ENCODE measurements at regions not wholly inside any gene's neighbourhood (a gene's known extent, or its start where the extent isn't known, plus 50 kb on each side); places are given as distances from the start of the nearest gene placed in this dataset.

- CTCF ChIA-PET, result interaction anchor here (0.7 to 6.6 kb wide), 4 partner anchors 10 to 1833 kb away, joined by 3 to 74 read pairs (median 6); no protein-coding TSS in a partner anchor
- FAIRE-seq (no peak), DNase-seq (ENCODE audit: low read depth, low spot score) (no peak)
- dilution Hi-C loops (cut with MboI; ENCODE audit: extremely low pct_ligation_motif_present, low sequenced_read_pairs), result no loop called here
- POLR2A ChIA-PET, result no interaction called here
- Histone ChIP-seq H3K79me2 (ENCODE audit: control insufficient read depth, insufficient read depth, low read length) (no peaks in the 10 kb centered on the region), H3K9ac (replicated peaks; ENCODE audit: extremely low read depth, insufficient read depth, low read length) (no peak overlapping the region), H2AFZ (ENCODE audit: low read depth, low read length) (no peak overlapping the region), H3K4me3 (replicated peaks in 1 of 3; ENCODE audit: insufficient read depth in 1 of 3, low read depth in 1 of 3, low read length in 3 of 3) (no peak overlapping the region), H3K9me1 (replicated peaks; ENCODE audit: control insufficient read depth, extremely low read depth, insufficient read depth, low read length) (no peaks in the 10 kb centered on the region), H3K27ac (ENCODE audit: insufficient read depth, low read depth, low read length) (no peak overlapping the region), H3K4me2 (ENCODE audit: insufficient read depth, low read length) (no peak overlapping the region), H3K36me3 (ENCODE audit: control insufficient read depth in 2 of 2, extremely low read depth in 1 of 2, insufficient read depth in 2 of 2, low read length in 2 of 2) (no peaks in the 10 kb centered on the region), H4K20me1 (replicated peaks; ENCODE audit: control insufficient read depth, extremely low read depth, insufficient read depth, low read length) (no peaks in the 10 kb centered on the region), H3K27me3 (ENCODE audit: control insufficient read depth in 2 of 2, insufficient read depth in 2 of 2, low read length in 2 of 2) (peaks cover 29 to 43% of the 10 kb centered on the region in 2 experiments), H3K4me1 (ENCODE audit: control insufficient read depth, extremely low read depth, insufficient read depth, low read length) (no peaks in the 10 kb centered on the region), H3K9me3 (replicated peaks; ENCODE audit: control insufficient read depth, insufficient read depth, low read length) (no peaks in the 10 kb centered on the region)
- BruUV-seq (replicated peaks), result no TSS peak
- TF ChIP-seq JUN (IDR thresholded peaks at IDR 0.05; ENCODE audit: borderline replicate concordance, insufficient read depth, insufficient read length, low read depth), result no peak
- no peak for TF ChIP-seq POLR2A (IDR thresholded peaks at IDR 0.05; ENCODE audit: low read depth, low read length)
- no peak for TF ChIP-seq MYC (IDR thresholded peaks at IDR 0.05; ENCODE audit: low read depth, low read length)
- TF ChIP-seq EZH2 (IDR thresholded peaks at IDR 0.05; ENCODE audit: borderline replicate concordance, low read depth, low read length, severe bottlenecking), result no peak
- TF ChIP-seq, protein P1, sequence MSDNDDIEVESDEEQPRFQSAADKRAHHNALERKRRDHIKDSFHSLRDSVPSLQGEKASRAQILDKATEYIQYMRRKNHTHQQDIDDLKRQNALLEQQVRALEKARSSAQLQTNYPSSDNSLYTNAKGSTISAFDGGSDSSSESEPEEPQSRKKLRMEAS (IDR thresholded peaks at IDR 0.05; ENCODE audit: insufficient read depth, insufficient read length), result no peak
- TF ChIP-seq FOS (IDR thresholded peaks at IDR 0.05; ENCODE audit: borderline replicate concordance, insufficient read depth, low read length), result no peak
- no peak for TF ChIP-seq POLR2AphosphoS5 (IDR thresholded peaks at IDR 0.05; ENCODE audit: insufficient read depth, low read depth, low read length)
- TF ChIP-seq, protein P2, sequence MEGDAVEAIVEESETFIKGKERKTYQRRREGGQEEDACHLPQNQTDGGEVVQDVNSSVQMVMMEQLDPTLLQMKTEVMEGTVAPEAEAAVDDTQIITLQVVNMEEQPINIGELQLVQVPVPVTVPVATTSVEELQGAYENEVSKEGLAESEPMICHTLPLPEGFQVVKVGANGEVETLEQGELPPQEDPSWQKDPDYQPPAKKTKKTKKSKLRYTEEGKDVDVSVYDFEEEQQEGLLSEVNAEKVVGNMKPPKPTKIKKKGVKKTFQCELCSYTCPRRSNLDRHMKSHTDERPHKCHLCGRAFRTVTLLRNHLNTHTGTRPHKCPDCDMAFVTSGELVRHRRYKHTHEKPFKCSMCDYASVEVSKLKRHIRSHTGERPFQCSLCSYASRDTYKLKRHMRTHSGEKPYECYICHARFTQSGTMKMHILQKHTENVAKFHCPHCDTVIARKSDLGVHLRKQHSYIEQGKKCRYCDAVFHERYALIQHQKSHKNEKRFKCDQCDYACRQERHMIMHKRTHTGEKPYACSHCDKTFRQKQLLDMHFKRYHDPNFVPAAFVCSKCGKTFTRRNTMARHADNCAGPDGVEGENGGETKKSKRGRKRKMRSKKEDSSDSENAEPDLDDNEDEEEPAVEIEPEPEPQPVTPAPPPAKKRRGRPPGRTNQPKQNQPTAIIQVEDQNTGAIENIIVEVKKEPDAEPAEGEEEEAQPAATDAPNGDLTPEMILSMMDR (IDR thresholded peaks at IDR 0.05; ENCODE audit: extremely low read depth in 1 of 2, insufficient read depth in 1 of 2, low read depth in 1 of 2, low read length in 2 of 2), result no peak
- TF ChIP-seq GATA2 (IDR thresholded peaks at IDR 0.05; ENCODE audit: insufficient read depth, insufficient read length, low read depth, low read length), result no peak
- intact Hi-C loops (cut with micrococcal nuclease), result no loop called here
Observed at GRCh38 chr11:34001557-34002064, 49.9 kb upstream of the CAPRIN1 start.
